ENCODE measurements at regions not wholly inside any gene's neighbourhood (a gene's known extent, or its start where the extent isn't known, plus 50 kb on each side); places are given as distances from the start of the nearest gene placed in this dataset.

DNA sequence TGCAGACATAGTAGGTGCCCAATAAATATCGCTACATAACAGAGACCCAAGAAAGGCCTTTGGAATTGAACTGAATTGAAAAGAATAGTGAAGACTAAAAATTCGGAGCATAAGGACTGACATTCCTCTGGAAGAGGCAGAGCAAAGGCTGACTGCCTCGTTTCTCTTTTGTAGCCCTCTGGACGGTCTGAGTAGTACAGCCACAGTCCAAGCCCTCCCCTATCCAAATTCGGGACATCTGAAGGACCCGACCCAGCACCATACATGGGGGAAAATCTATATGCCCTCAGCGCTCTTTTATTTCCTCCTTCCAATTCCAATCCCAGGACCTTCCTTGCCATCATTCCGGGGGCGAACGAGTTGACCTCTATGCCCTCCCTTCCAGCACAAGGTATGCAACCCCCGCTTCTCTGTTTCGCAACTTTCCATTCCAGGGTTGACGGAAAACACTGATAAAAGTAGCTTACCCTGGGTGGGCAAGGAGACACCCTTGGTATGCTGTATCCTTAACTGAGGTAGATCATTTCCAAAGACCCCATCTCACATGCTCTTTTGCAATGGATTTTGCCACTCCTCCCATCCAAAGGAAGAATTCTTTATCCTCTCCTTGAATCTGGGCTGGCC lies 127.4 kb upstream of the MAP1LC3B2 start:
- Histone ChIP-seq H3K27ac (ENCODE audit: extremely low read length, insufficient read depth, low read length) (no peak overlapping the region), H2AFZ (ENCODE audit: low read length) (no peak overlapping the region), H3K4me2 (ENCODE audit: low read depth, low read length) (peak overlapping the region; percentile 16; the same call in 1 of the 2 replicates), H4K20me1 (ENCODE audit: insufficient read depth, low read length) (no peaks in the 10 kb centered on the region), H3K79me2 (ENCODE audit: insufficient read depth, low read length) (no peaks in the 10 kb centered on the region), H3K4me3 (replicated peaks in 1 of 3; ENCODE audit: insufficient read depth in 1 of 3, low read depth in 2 of 3, low read length in 3 of 3) (no peak overlapping the region; a peak in 1 of 6 replicates), H3K27me3 (ENCODE audit: control insufficient read depth in 1 of 2, insufficient read depth in 2 of 2, low read length in 2 of 2) (peaks cover 0 to 1% of the 10 kb centered on the region in 2 experiments; a peak in 3 of 5 replicates), H3K36me3 (replicated peaks in 1 of 2; ENCODE audit: control insufficient read depth in 1 of 2, insufficient read depth in 2 of 2, low read length in 2 of 2) (no peaks in the 10 kb centered on the region), H3K9ac (ENCODE audit: insufficient read depth, low read depth, low read length) (no peak overlapping the region), H3K4me1 (ENCODE audit: insufficient read depth, low read length) (peaks cover 44% of the 10 kb centered on the region), H3K9me3 (ENCODE audit: low read length) (no peaks in the 10 kb centered on the region)
- WGBS (ENCODE audit: low lambda C conversion rate) = 12% methylated on average over 13 of the region's 13 CpGs
- intact Hi-C loops (cut with micrococcal nuclease; ENCODE audit: unreplicated experiment) = loop anchor here (10.0 kb wide), 1 partner anchor 437 kb away; no protein-coding TSS in a partner anchor
- ChIA-PET CTCF (ENCODE audit: low intra/inter-chr PET ratio, low total read pairs) (no interaction called here), POLR2A (no interaction called here)
- in situ Hi-C loops (cut with HindIII; ENCODE audit: extremely low pct_ligation_motif_present, low pct_unique_long_range_greater_than_20kb) = no loop called here
- ATAC-seq = peak; percentile 72
- no peak for DNase-seq (ENCODE audit: low spot score)
- BruUV-seq (replicated peaks) = no TSS peak
- FAIRE-seq = no peak
- no peak for TF ChIP-seq POLR2AphosphoS5 (IDR thresholded peaks at IDR 0.05; ENCODE audit: low read depth, low read length)
- TF ChIP-seq PATZ1 (CRISPR knock-in tag; IDR thresholded peaks at IDR 0.05) = peak; percentile 59
- peak; percentile 57 for TF ChIP-seq CEBPG (CRISPR knock-in tag; IDR thresholded peaks at IDR 0.05)
- TF ChIP-seq MAFG (CRISPR knock-in tag; IDR thresholded peaks at IDR 0.05) = no peak
- TF ChIP-seq ATAD3A (CRISPR knock-in tag; IDR thresholded peaks at IDR 0.05) = no peak
- no peak for TF ChIP-seq ZNF724P (CRISPR knock-in tag; IDR thresholded peaks at IDR 0.05; ENCODE audit: borderline replicate concordance)
- TF ChIP-seq, protein P1, sequence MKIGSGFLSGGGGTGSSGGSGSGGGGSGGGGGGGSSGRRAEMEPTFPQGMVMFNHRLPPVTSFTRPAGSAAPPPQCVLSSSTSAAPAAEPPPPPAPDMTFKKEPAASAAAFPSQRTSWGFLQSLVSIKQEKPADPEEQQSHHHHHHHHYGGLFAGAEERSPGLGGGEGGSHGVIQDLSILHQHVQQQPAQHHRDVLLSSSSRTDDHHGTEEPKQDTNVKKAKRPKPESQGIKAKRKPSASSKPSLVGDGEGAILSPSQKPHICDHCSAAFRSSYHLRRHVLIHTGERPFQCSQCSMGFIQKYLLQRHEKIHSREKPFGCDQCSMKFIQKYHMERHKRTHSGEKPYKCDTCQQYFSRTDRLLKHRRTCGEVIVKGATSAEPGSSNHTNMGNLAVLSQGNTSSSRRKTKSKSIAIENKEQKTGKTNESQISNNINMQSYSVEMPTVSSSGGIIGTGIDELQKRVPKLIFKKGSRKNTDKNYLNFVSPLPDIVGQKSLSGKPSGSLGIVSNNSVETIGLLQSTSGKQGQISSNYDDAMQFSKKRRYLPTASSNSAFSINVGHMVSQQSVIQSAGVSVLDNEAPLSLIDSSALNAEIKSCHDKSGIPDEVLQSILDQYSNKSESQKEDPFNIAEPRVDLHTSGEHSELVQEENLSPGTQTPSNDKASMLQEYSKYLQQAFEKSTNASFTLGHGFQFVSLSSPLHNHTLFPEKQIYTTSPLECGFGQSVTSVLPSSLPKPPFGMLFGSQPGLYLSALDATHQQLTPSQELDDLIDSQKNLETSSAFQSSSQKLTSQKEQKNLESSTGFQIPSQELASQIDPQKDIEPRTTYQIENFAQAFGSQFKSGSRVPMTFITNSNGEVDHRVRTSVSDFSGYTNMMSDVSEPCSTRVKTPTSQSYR (CRISPR knock-in tag; IDR thresholded peaks at IDR 0.05; ENCODE audit: borderline replicate concordance) = peak; percentile 33; the same call in 1 of the 2 replicates
- no peak for TF ChIP-seq NR2F6 (IDR thresholded peaks at IDR 0.05)
- peak; percentile 67 for TF ChIP-seq NR2F6 (CRISPR knock-in tag; IDR thresholded peaks at IDR 0.05)
- no peak for TF ChIP-seq GPN1 (CRISPR knock-in tag; IDR thresholded peaks at IDR 0.05; ENCODE audit: borderline replicate concordance)
- TF ChIP-seq EZH2 (conservative IDR thresholded peaks at IDR 0.05; ENCODE audit: low read depth, low read length) = no peak
- TF ChIP-seq, protein P2, sequence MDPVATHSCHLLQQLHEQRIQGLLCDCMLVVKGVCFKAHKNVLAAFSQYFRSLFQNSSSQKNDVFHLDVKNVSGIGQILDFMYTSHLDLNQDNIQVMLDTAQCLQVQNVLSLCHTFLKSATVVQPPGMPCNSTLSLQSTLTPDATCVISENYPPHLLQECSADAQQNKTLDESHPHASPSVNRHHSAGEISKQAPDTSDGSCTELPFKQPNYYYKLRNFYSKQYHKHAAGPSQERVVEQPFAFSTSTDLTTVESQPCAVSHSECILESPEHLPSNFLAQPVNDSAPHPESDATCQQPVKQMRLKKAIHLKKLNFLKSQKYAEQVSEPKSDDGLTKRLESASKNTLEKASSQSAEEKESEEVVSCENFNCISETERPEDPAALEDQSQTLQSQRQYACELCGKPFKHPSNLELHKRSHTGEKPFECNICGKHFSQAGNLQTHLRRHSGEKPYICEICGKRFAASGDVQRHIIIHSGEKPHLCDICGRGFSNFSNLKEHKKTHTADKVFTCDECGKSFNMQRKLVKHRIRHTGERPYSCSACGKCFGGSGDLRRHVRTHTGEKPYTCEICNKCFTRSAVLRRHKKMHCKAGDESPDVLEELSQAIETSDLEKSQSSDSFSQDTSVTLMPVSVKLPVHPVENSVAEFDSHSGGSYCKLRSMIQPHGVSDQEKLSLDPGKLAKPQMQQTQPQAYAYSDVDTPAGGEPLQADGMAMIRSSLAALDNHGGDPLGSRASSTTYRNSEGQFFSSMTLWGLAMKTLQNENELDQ (CRISPR knock-in tag; IDR thresholded peaks at IDR 0.05; ENCODE audit: borderline replicate concordance) = no peak
- peak; percentile 77 for TF ChIP-seq CEBPB (IDR thresholded peaks at IDR 0.05; ENCODE audit: borderline replicate concordance, low read depth, low read length)
- no peak for TF ChIP-seq IRF2 (CRISPR knock-in tag; IDR thresholded peaks at IDR 0.05)
- no peak for TF ChIP-seq ZNF143 (CRISPR knock-in tag; IDR thresholded peaks at IDR 0.05)
- TF ChIP-seq ZBTB42 (CRISPR knock-in tag; IDR thresholded peaks at IDR 0.05) = no peak
- no peak for TF ChIP-seq MTF2 (CRISPR knock-in tag; IDR thresholded peaks at IDR 0.05; ENCODE audit: borderline replicate concordance)
- no peak for TF ChIP-seq ZNF577 (CRISPR knock-in tag; IDR thresholded peaks at IDR 0.05; ENCODE audit: borderline replicate concordance, low read depth)
- no peak for TF ChIP-seq ZFP36L2 (CRISPR knock-in tag; IDR thresholded peaks at IDR 0.05)
- no peak for TF ChIP-seq LCORL (IDR thresholded peaks at IDR 0.05)
- 0 out of 2 replicates have a peak, but pooled peaks have one; percentile 27 for TF ChIP-seq LCORL (CRISPR knock-in tag; IDR thresholded peaks at IDR 0.05)
